NCI-H1048 (cell line): ENCODE measurements at regions not wholly inside any gene's neighbourhood (a gene's known extent, or its start where the extent isn't known, plus 50 kb on each side); places are given as distances from the start of the nearest gene placed in this dataset.

Source experiments
- DNase-seq: peaks from one replicate; lab custom pipeline; 2025; lab: John Stamatoyannopoulos, UW

GRCh38 chr7:115271332-115272235 is 349.7 kb downstream of the MDFIC start:
- DNase-seq: no peak

DNA sequence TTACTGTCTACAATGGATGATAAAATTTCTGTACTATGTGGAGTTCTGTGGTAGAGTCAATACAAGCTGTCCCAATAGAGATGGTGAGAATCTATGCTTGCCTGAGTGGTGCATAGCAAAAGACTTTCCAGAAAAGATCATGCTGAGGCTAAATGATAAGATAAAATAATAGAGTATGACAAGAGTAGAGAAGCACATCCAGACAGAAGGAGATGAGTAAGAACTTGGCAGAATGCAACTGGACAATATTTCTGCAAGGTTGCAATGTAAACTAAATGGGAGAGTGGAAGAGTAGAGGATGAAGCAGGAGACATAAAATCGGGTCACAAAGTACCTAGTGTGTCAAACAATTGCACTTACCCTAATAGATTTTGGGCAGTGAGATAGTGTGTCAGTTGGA is 347.6 kb downstream of the MDFIC start:
- no peak for DNase-seq

DNA sequence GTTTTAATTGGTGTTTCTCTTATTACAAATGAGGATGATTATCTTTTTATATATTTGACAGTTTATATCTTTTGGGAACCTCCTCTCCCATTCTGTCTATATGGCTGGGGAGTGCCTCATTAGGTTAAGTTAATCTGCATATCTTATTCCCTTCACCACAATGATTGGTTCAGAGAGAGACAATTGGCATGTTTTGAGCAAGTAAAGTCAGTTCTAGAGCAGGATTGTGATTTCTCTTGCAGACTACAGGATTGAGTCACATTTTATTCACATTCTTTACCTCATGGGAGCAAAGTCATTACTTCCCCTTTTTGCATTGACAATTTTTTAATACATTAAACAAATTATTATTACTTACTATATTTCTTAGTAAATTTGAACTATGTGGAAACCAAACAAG is 345.6 kb downstream of the MDFIC start:
- DNase-seq: no peak

GRCh38 chr7:115260381-115260780 is 338.5 kb downstream of the MDFIC start:
- DNase-seq: no peak

DNA sequence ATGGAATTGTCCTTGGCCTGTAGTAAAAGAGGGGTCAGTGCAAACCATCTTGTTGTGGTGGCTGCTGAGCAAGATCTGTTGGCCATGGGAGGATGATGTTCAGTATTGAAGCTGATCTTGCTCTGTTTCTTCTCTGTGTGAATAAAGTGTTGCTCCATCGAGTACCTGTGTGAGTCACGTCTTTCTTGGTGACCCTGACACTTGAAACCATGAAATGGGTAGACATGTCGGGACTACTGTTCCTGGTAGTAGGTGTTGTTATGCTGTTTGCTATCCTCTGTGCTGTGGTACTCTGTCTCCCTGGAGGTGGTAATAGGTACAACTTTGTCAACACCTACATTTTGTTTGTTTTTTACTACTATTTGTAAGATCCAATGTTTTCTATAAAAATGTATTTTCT is 330.6 kb downstream of the MDFIC start:
- DNase-seq: no peak

DNA sequence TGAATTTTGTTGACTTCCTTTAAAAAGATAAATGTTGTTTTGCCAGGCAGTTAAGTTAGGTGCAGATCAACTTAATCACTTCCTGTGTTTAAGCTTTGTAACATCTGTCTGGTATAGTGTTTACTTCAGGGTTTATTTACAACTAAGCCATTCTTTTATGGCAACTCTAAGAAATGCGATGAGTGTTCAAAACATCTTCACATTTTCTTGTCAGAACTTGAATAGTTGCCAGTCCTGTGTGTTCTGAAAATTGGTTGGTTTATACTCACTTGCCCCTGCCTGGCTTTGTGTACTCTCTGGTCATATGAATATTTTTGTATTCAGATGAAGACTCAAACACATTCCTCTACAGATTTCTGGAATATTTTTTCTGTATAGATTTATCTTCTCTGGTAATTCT is 327.2 kb downstream of the MDFIC start:
- DNase-seq: no peak

GRCh38 chr7:115241151-115241550 is 319.3 kb downstream of the MDFIC start:
- DNase-seq: no peak

DNA sequence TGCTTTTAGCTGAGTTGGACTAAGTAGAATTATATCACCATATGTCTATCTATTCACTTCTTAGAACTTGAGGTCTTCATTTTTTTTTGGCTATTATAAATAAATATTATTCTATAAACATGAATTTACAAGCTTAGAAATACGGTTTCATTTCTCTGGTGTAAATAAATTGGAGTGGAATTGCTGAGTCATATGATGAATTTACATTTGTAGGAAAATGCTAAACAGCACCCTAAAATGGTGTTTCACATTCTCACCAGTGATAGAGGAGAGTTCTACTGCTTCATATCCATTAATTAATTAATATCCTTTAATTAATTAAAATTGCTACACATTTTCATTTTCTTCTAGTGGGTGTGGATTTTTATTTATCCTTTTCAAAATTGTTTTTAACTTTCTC is 318.3 kb downstream of the MDFIC start:
- no peak for DNase-seq

- DNase-seq: no peak
These were observed 313.2 kb downstream of the MDFIC start for GRCh38 chr7:115235075-115235474.

- no peak for DNase-seq
These were observed 311.9 kb downstream of the MDFIC start for GRCh38 chr7:115233809-115234208.

- no peak for DNase-seq
These were observed 310.1 kb downstream of the MDFIC start for GRCh38 chr7:115232041-115232440.

GRCh38 chr7:115230882-115231571 is 309.1 kb downstream of the MDFIC start:
- no peak for DNase-seq

DNA sequence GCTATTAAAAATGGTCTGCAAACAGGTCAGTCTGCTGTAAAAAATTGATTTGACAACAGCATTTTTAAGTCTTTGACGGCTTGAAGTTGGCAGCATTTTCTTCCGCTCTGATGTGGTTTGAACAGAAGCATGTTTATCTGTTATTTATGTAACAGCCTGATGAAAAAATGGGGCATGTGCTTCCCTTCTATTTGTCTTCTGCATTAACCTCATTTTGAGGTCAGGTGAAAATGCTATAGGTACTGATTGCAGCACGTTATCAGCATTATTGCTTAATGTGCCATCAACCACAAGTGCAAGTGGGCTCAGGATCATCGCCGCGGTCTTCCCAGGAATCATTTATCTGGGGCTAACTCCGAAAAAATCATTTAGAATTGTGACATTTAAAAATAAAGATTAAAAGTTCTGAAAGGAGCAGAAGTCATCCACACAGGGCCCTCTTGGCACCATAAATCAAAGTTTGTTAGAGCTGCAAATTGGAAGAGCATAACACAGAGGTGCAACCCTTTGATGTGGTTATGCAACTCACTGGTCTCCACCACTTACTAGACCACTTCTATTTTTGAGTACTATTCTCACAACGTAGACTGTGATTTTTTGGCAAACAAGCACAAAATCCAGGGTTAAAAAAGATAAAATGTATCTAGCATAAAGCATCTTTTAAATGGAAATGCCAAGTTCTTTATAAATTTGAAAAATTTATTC is 307.7 kb downstream of the MDFIC start:
- DNase-seq: no peak

DNA sequence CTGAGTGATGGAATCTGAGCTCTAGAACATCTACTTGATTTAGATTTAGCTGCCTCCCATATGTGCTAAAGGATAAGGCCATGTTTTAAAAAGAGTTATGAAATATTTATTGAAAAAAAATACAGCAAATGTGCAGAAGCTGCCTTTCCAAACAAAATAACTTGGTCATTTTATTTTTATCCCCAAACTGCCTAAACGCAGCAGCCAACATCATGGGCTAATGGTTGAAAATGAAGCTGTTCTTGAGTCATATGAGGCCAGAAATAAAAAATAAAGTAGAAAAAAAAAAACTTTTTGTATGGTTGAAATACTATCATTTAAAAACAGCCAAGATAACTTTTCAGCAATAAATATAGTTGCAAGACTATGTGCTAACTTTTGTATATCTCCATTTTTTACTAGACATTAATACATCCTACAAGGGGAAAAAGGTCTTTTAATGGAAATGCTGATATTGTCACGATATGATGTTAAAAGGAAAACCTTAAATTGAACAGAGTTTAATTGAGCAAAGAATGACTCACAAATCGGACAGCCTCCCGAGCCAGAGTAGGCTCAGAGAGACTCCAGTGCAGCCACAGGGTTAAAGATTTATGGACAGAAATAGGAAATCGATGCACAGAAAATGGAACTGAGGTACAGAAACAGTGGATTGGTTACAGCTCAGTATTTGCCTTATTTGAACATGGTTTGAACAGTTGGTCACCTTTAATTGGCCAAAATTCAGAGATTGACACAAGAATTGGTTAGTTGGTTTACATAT is 305.8 kb downstream of the MDFIC start:
- DNase-seq: no peak

- no peak for DNase-seq
These were observed 304.5 kb downstream of the MDFIC start for GRCh38 chr7:115226410-115226809.

- no peak for DNase-seq
These were observed 303.0 kb downstream of the MDFIC start for GRCh38 chr7:115224922-115225321.

- no peak for DNase-seq
These were observed 302.1 kb downstream of the MDFIC start for GRCh38 chr7:115223959-115224358.

GRCh38 chr7:115221456-115221855 is 299.6 kb downstream of the MDFIC start:
- no peak for DNase-seq

DNA sequence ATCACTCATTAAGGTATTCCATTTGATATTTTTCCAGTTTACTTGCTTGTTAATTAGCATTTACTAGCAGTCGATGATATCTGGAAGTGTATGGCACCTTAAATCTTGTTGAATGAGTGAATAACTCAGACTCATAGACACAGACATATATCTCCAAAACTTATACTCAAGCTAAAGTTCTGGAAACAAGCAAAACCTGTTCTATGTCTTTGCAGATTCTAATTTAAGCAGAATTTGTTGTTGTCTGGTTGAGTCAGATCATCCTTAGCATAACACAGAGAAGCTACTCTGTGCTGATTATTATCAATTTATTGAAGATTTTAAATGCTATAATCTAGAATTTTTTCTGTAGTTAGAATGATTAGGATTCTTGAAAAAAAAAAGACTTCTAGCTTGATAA is 296.2 kb downstream of the MDFIC start:
- no peak for DNase-seq

DNA sequence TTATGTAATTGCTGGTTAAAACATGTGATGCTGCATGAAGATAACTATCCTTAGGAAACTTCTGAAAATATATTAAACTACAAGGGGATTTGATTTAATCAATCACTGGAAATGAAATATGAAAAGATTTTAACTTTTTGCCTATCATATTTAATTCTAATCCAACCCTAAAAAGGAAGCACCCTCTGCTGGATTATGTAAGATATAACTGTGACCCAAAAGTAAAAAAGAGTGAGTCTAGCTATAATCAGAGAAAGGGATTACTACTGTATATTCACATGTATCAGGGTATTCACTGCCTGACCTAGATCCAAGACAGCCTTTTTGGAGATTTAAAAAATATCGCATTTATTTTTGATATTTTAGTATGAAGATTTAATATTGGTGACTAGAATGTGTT is 295.5 kb downstream of the MDFIC start:
- DNase-seq: no peak

DNA sequence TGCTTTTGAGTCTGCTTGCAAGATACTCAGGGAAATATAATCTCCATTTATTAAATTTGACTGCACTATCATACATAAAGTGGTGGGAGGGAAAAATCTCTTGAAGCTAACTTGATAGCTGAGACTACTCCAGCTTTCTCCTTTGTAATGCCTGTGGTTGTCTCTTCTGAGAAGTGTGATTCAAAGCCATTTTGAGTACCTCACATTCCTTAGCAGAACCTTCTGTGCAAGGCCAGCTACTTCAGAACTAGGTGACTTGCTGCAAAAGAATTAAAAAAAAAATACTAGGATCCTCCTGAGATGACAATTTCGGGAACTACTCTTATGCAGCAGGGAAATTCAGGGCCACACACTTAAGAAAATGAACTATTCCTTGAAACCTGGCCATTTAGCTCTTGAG is 294.8 kb downstream of the MDFIC start:
- no peak for DNase-seq

- no peak for DNase-seq
These were observed 289.3 kb downstream of the MDFIC start for GRCh38 chr7:115211171-115211570.
